ENCODE measurements at regions not wholly inside any gene's neighbourhood (a gene's known extent, or its start where the extent isn't known, plus 50 kb on each side); places are given as distances from the start of the nearest gene placed in this dataset.

- no peak for TF ChIP-seq HBP1 (CRISPR knock-in tag; IDR thresholded peaks at IDR 0.05; ENCODE audit: low read depth)
- no peak for TF ChIP-seq ZNF780A (CRISPR knock-in tag; IDR thresholded peaks at IDR 0.05)
- no peak for TF ChIP-seq ZBTB49 (CRISPR knock-in tag; IDR thresholded peaks at IDR 0.05; ENCODE audit: borderline replicate concordance)
- TF ChIP-seq POLR2AphosphoS5 (IDR thresholded peaks at IDR 0.05; ENCODE audit: low read depth, low read length) = no peak
- TF ChIP-seq ZBTB10 (CRISPR knock-in tag; IDR thresholded peaks at IDR 0.05; ENCODE audit: borderline replicate concordance) = no peak
These were observed 207.2 kb upstream of the ZNF184 start for GRCh38 chr6:27679964-27680694.

Data from HepG2 (cell line).